ENCODE measurements at regions not wholly inside any gene's neighbourhood (a gene's known extent, or its start where the extent isn't known, plus 50 kb on each side); places are given as distances from the start of the nearest gene placed in this dataset.

GRCh38 chr17:21842332-21843317 lies 150.3 kb downstream of the KCNJ18 start:
- TF ChIP-seq POLR2A (IDR thresholded peaks at IDR 0.05) (no peak), POLR2AphosphoS5 (IDR thresholded peaks at IDR 0.05) (no peak)

Measured in suprapubic skin (tissue), 4 donors.